ENCODE measurements at regions not wholly inside any gene's neighbourhood (a gene's known extent, or its start where the extent isn't known, plus 50 kb on each side); places are given as distances from the start of the nearest gene placed in this dataset.

- TF ChIP-seq SMAD1 (IDR thresholded peaks at IDR 0.05; ENCODE audit: low read depth, partially characterized antibody), result no peak
- no peak for TF ChIP-seq EP300 (IDR thresholded peaks at IDR 0.05; ENCODE audit: borderline replicate concordance in 1 of 2, control insufficient read depth in 1 of 2, low read depth in 2 of 2, low read length in 2 of 2)
- no peak for TF ChIP-seq RAD21 (IDR thresholded peaks at IDR 0.05; ENCODE audit: insufficient read depth, low read depth, low read length)
- no peak for TF ChIP-seq SIN3A (IDR thresholded peaks at IDR 0.05; ENCODE audit: low read depth, low read length)
- TF ChIP-seq, protein P1, sequence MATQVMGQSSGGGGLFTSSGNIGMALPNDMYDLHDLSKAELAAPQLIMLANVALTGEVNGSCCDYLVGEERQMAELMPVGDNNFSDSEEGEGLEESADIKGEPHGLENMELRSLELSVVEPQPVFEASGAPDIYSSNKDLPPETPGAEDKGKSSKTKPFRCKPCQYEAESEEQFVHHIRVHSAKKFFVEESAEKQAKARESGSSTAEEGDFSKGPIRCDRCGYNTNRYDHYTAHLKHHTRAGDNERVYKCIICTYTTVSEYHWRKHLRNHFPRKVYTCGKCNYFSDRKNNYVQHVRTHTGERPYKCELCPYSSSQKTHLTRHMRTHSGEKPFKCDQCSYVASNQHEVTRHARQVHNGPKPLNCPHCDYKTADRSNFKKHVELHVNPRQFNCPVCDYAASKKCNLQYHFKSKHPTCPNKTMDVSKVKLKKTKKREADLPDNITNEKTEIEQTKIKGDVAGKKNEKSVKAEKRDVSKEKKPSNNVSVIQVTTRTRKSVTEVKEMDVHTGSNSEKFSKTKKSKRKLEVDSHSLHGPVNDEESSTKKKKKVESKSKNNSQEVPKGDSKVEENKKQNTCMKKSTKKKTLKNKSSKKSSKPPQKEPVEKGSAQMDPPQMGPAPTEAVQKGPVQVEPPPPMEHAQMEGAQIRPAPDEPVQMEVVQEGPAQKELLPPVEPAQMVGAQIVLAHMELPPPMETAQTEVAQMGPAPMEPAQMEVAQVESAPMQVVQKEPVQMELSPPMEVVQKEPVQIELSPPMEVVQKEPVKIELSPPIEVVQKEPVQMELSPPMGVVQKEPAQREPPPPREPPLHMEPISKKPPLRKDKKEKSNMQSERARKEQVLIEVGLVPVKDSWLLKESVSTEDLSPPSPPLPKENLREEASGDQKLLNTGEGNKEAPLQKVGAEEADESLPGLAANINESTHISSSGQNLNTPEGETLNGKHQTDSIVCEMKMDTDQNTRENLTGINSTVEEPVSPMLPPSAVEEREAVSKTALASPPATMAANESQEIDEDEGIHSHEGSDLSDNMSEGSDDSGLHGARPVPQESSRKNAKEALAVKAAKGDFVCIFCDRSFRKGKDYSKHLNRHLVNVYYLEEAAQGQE (IDR thresholded peaks at IDR 0.05; ENCODE audit: low read depth, low read length), result no peak
- no peak for TF ChIP-seq CTCF (IDR thresholded peaks at IDR 0.05 in 2 of 3, conservative IDR thresholded peaks at IDR 0.05 in 1 of 3; ENCODE audit: control insufficient read depth in 2 of 3, extremely low read depth in 1 of 3, insufficient read depth in 1 of 3, low read depth in 3 of 3, low read length in 3 of 3)
- TF ChIP-seq, protein P2, sequence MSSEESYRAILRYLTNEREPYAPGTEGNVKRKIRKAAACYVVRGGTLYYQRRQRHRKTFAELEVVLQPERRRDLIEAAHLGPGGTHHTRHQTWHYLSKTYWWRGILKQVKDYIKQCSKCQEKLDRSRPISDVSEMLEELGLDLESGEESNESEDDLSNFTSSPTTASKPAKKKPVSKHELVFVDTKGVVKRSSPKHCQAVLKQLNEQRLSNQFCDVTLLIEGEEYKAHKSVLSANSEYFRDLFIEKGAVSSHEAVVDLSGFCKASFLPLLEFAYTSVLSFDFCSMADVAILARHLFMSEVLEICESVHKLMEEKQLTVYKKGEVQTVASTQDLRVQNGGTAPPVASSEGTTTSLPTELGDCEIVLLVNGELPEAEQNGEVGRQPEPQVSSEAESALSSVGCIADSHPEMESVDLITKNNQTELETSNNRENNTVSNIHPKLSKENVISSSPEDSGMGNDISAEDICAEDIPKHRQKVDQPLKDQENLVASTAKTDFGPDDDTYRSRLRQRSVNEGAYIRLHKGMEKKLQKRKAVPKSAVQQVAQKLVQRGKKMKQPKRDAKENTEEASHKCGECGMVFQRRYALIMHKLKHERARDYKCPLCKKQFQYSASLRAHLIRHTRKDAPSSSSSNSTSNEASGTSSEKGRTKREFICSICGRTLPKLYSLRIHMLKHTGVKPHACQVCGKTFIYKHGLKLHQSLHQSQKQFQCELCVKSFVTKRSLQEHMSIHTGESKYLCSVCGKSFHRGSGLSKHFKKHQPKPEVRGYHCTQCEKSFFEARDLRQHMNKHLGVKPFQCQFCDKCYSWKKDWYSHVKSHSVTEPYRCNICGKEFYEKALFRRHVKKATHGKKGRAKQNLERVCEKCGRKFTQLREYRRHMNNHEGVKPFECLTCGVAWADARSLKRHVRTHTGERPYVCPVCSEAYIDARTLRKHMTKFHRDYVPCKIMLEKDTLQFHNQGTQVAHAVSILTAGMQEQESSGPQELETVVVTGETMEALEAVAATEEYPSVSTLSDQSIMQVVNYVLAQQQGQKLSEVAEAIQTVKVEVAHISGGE (CRISPR knock-in tag; IDR thresholded peaks at IDR 0.05), result no peak
- TF ChIP-seq POLR2A (IDR thresholded peaks at IDR 0.05; ENCODE audit: low read depth, low read length), result no peak
- no peak for TF ChIP-seq WRNIP1 (IDR thresholded peaks at IDR 0.05; ENCODE audit: borderline replicate concordance, low read depth, low read length)
- no peak for TF ChIP-seq BRCA1 (IDR thresholded peaks at IDR 0.05; ENCODE audit: low read depth, low read length)
- TF ChIP-seq NRF1 (conservative IDR thresholded peaks at IDR 0.05; ENCODE audit: low read depth, low read length), result no peak
- TF ChIP-seq ETV6 (conservative IDR thresholded peaks at IDR 0.05 in 1 of 2, IDR thresholded peaks at IDR 0.05 in 1 of 2; ENCODE audit: borderline replicate concordance in 1 of 2, low read depth in 1 of 2), result no peak
Measured at GRCh38 chr3:20608054-20608738, 422.2 kb upstream of the SGO1 start.
